ENCODE measurements at regions not wholly inside any gene's neighbourhood (a gene's known extent, or its start where the extent isn't known, plus 50 kb on each side); places are given as distances from the start of the nearest gene placed in this dataset.

- DNase-seq (ENCODE audit: low read depth), result no peak
- TF ChIP-seq CTCF (IDR thresholded peaks at IDR 0.05; ENCODE audit: control insufficient read depth, extremely low read depth, insufficient read depth), result no peak
- H3K4me3 ChIP-seq (ENCODE audit: low read depth, low read length), result no peak overlapping the region
These were observed 615.8 kb upstream of the ZFHX3 start for GRCh38 chr16:73663720-73664119.

GRCh38 chr16:73636196-73636595 lies 588.3 kb upstream of the ZFHX3 start:
- no peak for DNase-seq (ENCODE audit: low read depth)
- H3K4me3 ChIP-seq (ENCODE audit: low read depth, low read length), result no peak overlapping the region
- TF ChIP-seq CTCF (IDR thresholded peaks at IDR 0.05; ENCODE audit: control insufficient read depth, extremely low read depth, insufficient read depth), result no peak

- no peak for DNase-seq (ENCODE audit: low read depth)
- TF ChIP-seq CTCF (IDR thresholded peaks at IDR 0.05; ENCODE audit: control insufficient read depth, extremely low read depth, insufficient read depth), result no peak
- H3K4me3 ChIP-seq (ENCODE audit: low read depth, low read length), result no peak overlapping the region
These were observed 581.1 kb upstream of the ZFHX3 start for GRCh38 chr16:73629011-73629410.

- H3K4me3 ChIP-seq (ENCODE audit: low read depth, low read length), result no peak overlapping the region
- no peak for TF ChIP-seq CTCF (IDR thresholded peaks at IDR 0.05; ENCODE audit: control insufficient read depth, extremely low read depth, insufficient read depth)
- no peak for DNase-seq (ENCODE audit: low read depth)
These were observed 569.8 kb upstream of the ZFHX3 start for GRCh38 chr16:73617738-73618137.

- TF ChIP-seq CTCF (IDR thresholded peaks at IDR 0.05; ENCODE audit: control insufficient read depth, extremely low read depth, insufficient read depth), result no peak
- H3K4me3 ChIP-seq (ENCODE audit: low read depth, low read length), result no peak overlapping the region
- DNase-seq (ENCODE audit: low read depth), result no peak
These were observed 568.8 kb upstream of the ZFHX3 start for GRCh38 chr16:73616770-73617169.

- DNase-seq (ENCODE audit: low read depth), result peak; percentile 17
- TF ChIP-seq CTCF (IDR thresholded peaks at IDR 0.05; ENCODE audit: control insufficient read depth, extremely low read depth, insufficient read depth), result no peak
- no peak overlapping the region for H3K4me3 ChIP-seq (ENCODE audit: low read depth, low read length)
These were observed 568.3 kb upstream of the ZFHX3 start for GRCh38 chr16:73616166-73616753.
